Endothelial cell of umbilical vein (primary cell): ENCODE measurements at regions not wholly inside any gene's neighbourhood (a gene's known extent, or its start where the extent isn't known, plus 50 kb on each side); places are given as distances from the start of the nearest gene placed in this dataset.

ENCODE experiments used
- BruUV-seq: library from RNA; stranded (reverse); fragments of 400-500 nt; replicated peaks from 2 replicates; lab custom pipeline; 2021; lab: Mats Ljungman, UMichigan
- CTCF ChIA-PET: fragments of 300-600, 350-600 bp; sonication (Branson Sonifier 250); formaldehyde crosslinking; loops from one replicate; lab custom pipeline; 2021; ENCODE audit warnings: antibody characterized with exemption, inconsistent platforms; lab: Charles Lee
- POLR2A ChIA-PET: fragments of 300-600, 350-600 bp; sonication (Branson Sonifier 250); formaldehyde crosslinking; loops from one replicate; lab custom pipeline; 2021; ENCODE audit warnings: antibody characterized with exemption, inconsistent platforms; lab: Charles Lee
- DNase-seq: peaks from one replicate; pipeline ENCODE4 v3.0.0-alpha.2; 2011; ENCODE audit warnings: low read depth, low spot score
- FAIRE-seq: peaks from 2 replicates; lab custom pipeline; 2011; peaks lifted over from hg19 to GRCh38; lab: Jason Lieb, UNC
- H2AFZ ChIP-seq: 2 replicates; pipeline ENCODE4 v1.6.0; 2012; ENCODE audit warnings: low read depth, low read length, control low read depth, inconsistent platforms
- H3K27ac ChIP-seq: 2 replicates; pipeline ENCODE4 v1.5.1; 2011; ENCODE audit warnings: low read depth, mild to moderate bottlenecking, control low read depth, low read length, moderate library complexity; ENCODE audit not compliant: insufficient read depth
- H3K27me3 ChIP-seq, 2 experiments: 2 replicates each; pipeline versions ENCODE4 v1.6.0 to v1.6.1; 2011; ENCODE audit warnings: low read length in 2 of 2, mixed read lengths in 1 of 2; ENCODE audit not compliant: control insufficient read depth in 2 of 2, insufficient read depth in 2 of 2
- H3K36me3 ChIP-seq, 2 experiments: 2 replicates in 1 of 2; 3 replicates in 1 of 2; pipeline ENCODE4 v1.5.1; 2011; ENCODE audit warnings: low read length in 2 of 2, mild to moderate bottlenecking in 1 of 2, moderate library complexity in 1 of 2; ENCODE audit not compliant: control insufficient read depth in 2 of 2, insufficient read depth in 2 of 2; ENCODE audit errors: extremely low read depth in 1 of 2
- H3K4me1 ChIP-seq: 3 replicates; pipeline ENCODE4 v1.5.1; 2011; ENCODE audit warnings: mild to moderate bottlenecking, low read length; ENCODE audit not compliant: control insufficient read depth, insufficient read depth; ENCODE audit errors: extremely low read depth
- H3K4me2 ChIP-seq: 2 replicates; pipeline ENCODE4 v1.6.1; 2011; ENCODE audit warnings: low read length, control low read depth, mixed read lengths; ENCODE audit not compliant: insufficient read depth
- H3K4me3 ChIP-seq, 3 experiments: fragments of 200-600 bp in 1 of 3; sonication (generic), shearing (Covaris generic) in 1 of 3; replicated peaks in 1 of 3; 2 replicates each; pipeline ENCODE4 v1.5.1; 2011 to 2016; ENCODE audit warnings: control low read depth in 3 of 3, low read length in 3 of 3, mild to moderate bottlenecking in 2 of 3, inconsistent platforms in 1 of 3, low read depth in 1 of 3, moderate library complexity in 1 of 3; ENCODE audit not compliant: insufficient read depth in 1 of 3
- H3K79me2 ChIP-seq: 2 replicates; pipeline ENCODE4 v1.6.0; 2012; ENCODE audit warnings: low read length, inconsistent platforms; ENCODE audit not compliant: control insufficient read depth, insufficient read depth
- H3K9ac ChIP-seq: replicated peaks from 2 replicates; pipeline ENCODE3; 2011; ENCODE audit warnings: low read length, control low read depth; ENCODE audit not compliant: insufficient read depth; ENCODE audit errors: extremely low read depth
- H3K9me1 ChIP-seq: replicated peaks from 3 replicates; pipeline ENCODE4 v1.6.0; 2011; ENCODE audit warnings: mild to moderate bottlenecking, low read length; ENCODE audit not compliant: control insufficient read depth, insufficient read depth; ENCODE audit errors: extremely low read depth
- H3K9me3 ChIP-seq: replicated peaks from 2 replicates; pipeline ENCODE4 v1.5.1; 2012; ENCODE audit warnings: low read length, inconsistent platforms; ENCODE audit not compliant: control insufficient read depth, insufficient read depth
- H4K20me1 ChIP-seq: replicated peaks from 2 replicates; pipeline ENCODE3; 2011; ENCODE audit warnings: mild to moderate bottlenecking, low read length; ENCODE audit not compliant: control insufficient read depth, insufficient read depth; ENCODE audit errors: extremely low read depth
- CTCF ChIP-seq, 2 donors: IDR thresholded peaks; 1 replicate in 1 of 2; 2 replicates in 1 of 2; pipeline ENCODE4 v1.5.1; 2011; ENCODE audit warnings: low read length in 2 of 2, mild to moderate bottlenecking in 2 of 2, moderate library complexity in 2 of 2, control low read depth in 1 of 2, inconsistent platforms in 1 of 2, low read depth in 1 of 2; ENCODE audit not compliant: insufficient read depth in 1 of 2; ENCODE audit errors: extremely low read depth in 1 of 2
- EZH2 ChIP-seq: IDR thresholded peaks from 2 replicates; pipeline ENCODE4 v1.6.1; 2012; ENCODE audit warnings: borderline replicate concordance, low read depth, mild to moderate bottlenecking, moderate library complexity, low read length, inconsistent platforms; ENCODE audit not compliant: severe bottlenecking
- FOS ChIP-seq: IDR thresholded peaks from 2 replicates; pipeline ENCODE4 v1.6.1; 2011; ENCODE audit warnings: mild to moderate bottlenecking, low read length, moderate library complexity, borderline replicate concordance; ENCODE audit not compliant: insufficient read depth
- GATA2 ChIP-seq: IDR thresholded peaks from 2 replicates; pipeline ENCODE4 v1.7.0; 2011; ENCODE audit warnings: low read depth, mild to moderate bottlenecking, moderate library complexity, mixed read lengths, low read length; ENCODE audit not compliant: insufficient read length, insufficient read depth
- JUN ChIP-seq: IDR thresholded peaks from 2 replicates; pipeline ENCODE4 v1.6.1; 2011; ENCODE audit warnings: borderline replicate concordance, low read depth; ENCODE audit not compliant: insufficient read length, insufficient read depth
- MAX ChIP-seq: IDR thresholded peaks from 2 replicates; pipeline ENCODE4 v1.6.1; 2011; ENCODE audit not compliant: insufficient read depth, insufficient read length
- MYC ChIP-seq: IDR thresholded peaks from one replicate; pipeline ENCODE4 v1.6.1; 2011; ENCODE audit warnings: mild to moderate bottlenecking, low read depth, low read length
- POLR2A ChIP-seq: IDR thresholded peaks from 2 replicates; pipeline ENCODE4 v1.6.1; 2012; ENCODE audit warnings: low read depth, mild to moderate bottlenecking, control low read depth, low read length
- POLR2AphosphoS5 ChIP-seq: IDR thresholded peaks from 2 replicates; pipeline ENCODE4 v1.6.1; 2012; ENCODE audit warnings: low read depth, mild to moderate bottlenecking, control low read depth, low read length, moderate library complexity; ENCODE audit not compliant: insufficient read depth
- dilution Hi-C: fragments of 300-500 bp; cut with MboI; formaldehyde crosslinking; loops from one replicate; pipeline ENCODE4 v1.15.0; 2019; ENCODE audit warnings: low sequenced_read_pairs; ENCODE audit not compliant: extremely low pct_ligation_motif_present
- intact Hi-C: fragments of 100-400 bp; cut with micrococcal nuclease; formaldehyde crosslinking; loops from one replicate; pipeline ENCODE4 v1.10.0; 2022

- FAIRE-seq (no peak), DNase-seq (no peak)
- Histone ChIP-seq H3K4me3 (no peak overlapping the region), H3K9me1 (no peaks in the 10 kb centered on the region), H3K36me3 (no peaks in the 10 kb centered on the region), H3K79me2 (no peaks in the 10 kb centered on the region), H4K20me1 (no peaks in the 10 kb centered on the region), H3K27me3 (no peaks in the 10 kb centered on the region), H2AFZ (no peak overlapping the region), H3K27ac (no peak overlapping the region), H3K4me2 (no peak overlapping the region), H3K9me3 (peaks cover 6% of the 10 kb centered on the region), H3K9ac (no peak overlapping the region), H3K4me1 (no peaks in the 10 kb centered on the region)
- BruUV-seq = no TSS peak
- dilution Hi-C loops (no loop called here), intact Hi-C loops (no loop called here)
- POLR2A ChIA-PET = no interaction called here
- TF ChIP-seq MAX (no peak), JUN (no peak), EZH2 (no peak), MYC (no peak), FOS (no peak), POLR2A (no peak), POLR2AphosphoS5 (no peak), CTCF (IDR thresholded peaks at IDR 0.05; ENCODE audit: extremely low read depth in 1 of 2, insufficient read depth in 1 of 2, low read depth in 1 of 2, low read length in 2 of 2) (no peak), GATA2 (no peak)
- CTCF ChIA-PET = no interaction called here
Measured at GRCh38 chr2:5834501-5834900, 142.3 kb downstream of the SOX11 start.
